NCI-H1694 (cell line): ENCODE measurements at regions not wholly inside any gene's neighbourhood (a gene's known extent, or its start where the extent isn't known, plus 50 kb on each side); places are given as distances from the start of the nearest gene placed in this dataset.
"Not testable (repeated sequence)": the region's sequence is repeated elsewhere in the genome, so short reads cannot be mapped to it uniquely, and the experiment has no call there.

ENCODE experiments used
- DNase-seq: peaks from one replicate; lab custom pipeline; 2025; lab: John Stamatoyannopoulos, UW

- no peak for DNase-seq
Observed at GRCh38 chr4:20196476-20196875, 55.2 kb upstream of the SLIT2 start.

GRCh38 chr4:20195071-20195885, 56.4 kb upstream of the SLIT2 start:
- no peak for DNase-seq

- DNase-seq, result no peak
Observed at GRCh38 chr4:20194123-20195013, 57.3 kb upstream of the SLIT2 start.

- DNase-seq, result no peak
Observed at GRCh38 chr4:20193141-20193936, 58.4 kb upstream of the SLIT2 start.

GRCh38 chr4:20192736-20193135, 59.0 kb upstream of the SLIT2 start:
- DNase-seq, result no peak

GRCh38 chr4:20185103-20185502, 66.6 kb upstream of the SLIT2 start:
- no peak for DNase-seq

GRCh38 chr4:20183131-20183530, 68.6 kb upstream of the SLIT2 start:
- DNase-seq, result not testable (repeated sequence)

- DNase-seq, result no peak
Observed at GRCh38 chr4:20181926-20182325, 69.8 kb upstream of the SLIT2 start.

- DNase-seq, result no peak
Observed at GRCh38 chr4:20180509-20180908, 71.2 kb upstream of the SLIT2 start.

- DNase-seq, result no peak
Observed at GRCh38 chr4:20178902-20179576, 72.7 kb upstream of the SLIT2 start.

- no peak for DNase-seq
Observed at GRCh38 chr4:20176881-20177280, 74.8 kb upstream of the SLIT2 start.

- DNase-seq, result no peak
Observed at GRCh38 chr4:20172070-20172760, 79.5 kb upstream of the SLIT2 start.

- DNase-seq, result no peak
Observed at GRCh38 chr4:20166544-20166943, 85.2 kb upstream of the SLIT2 start.

- DNase-seq, result no peak
Observed at GRCh38 chr4:20159516-20159915, 92.2 kb upstream of the SLIT2 start.

- DNase-seq, result no peak
Observed at GRCh38 chr4:20158195-20158594, 93.5 kb upstream of the SLIT2 start.

- DNase-seq, result no peak
Observed at GRCh38 chr4:20151436-20151835, 100.3 kb upstream of the SLIT2 start.

GRCh38 chr4:20149143-20149542, 102.6 kb upstream of the SLIT2 start:
- DNase-seq, result not testable (repeated sequence)

- no peak for DNase-seq
Observed at GRCh38 chr4:20137176-20137575, 114.5 kb upstream of the SLIT2 start.

GRCh38 chr4:20127626-20128025, 124.1 kb upstream of the SLIT2 start:
- DNase-seq, result no peak

- no peak for DNase-seq
Observed at GRCh38 chr4:20126906-20127305, 124.8 kb upstream of the SLIT2 start.
